HG03060 (cell line): ENCODE measurements at regions not wholly inside any gene's neighbourhood (a gene's known extent, or its start where the extent isn't known, plus 50 kb on each side); places are given as distances from the start of the nearest gene placed in this dataset.
"Not testable (repeated sequence)": the region's sequence is repeated elsewhere in the genome, so short reads cannot be mapped to it uniquely, and the experiment has no call there.

ENCODE experiments used
- ATAC-seq: cut with Tn5 transposase; IDR thresholded peaks from one replicate; pipeline ENCODE4 v1.9.1; 2021; ENCODE audit warnings: low read depth, moderate number of reproducible peaks; ENCODE audit not compliant: unreplicated experiment

DNA sequence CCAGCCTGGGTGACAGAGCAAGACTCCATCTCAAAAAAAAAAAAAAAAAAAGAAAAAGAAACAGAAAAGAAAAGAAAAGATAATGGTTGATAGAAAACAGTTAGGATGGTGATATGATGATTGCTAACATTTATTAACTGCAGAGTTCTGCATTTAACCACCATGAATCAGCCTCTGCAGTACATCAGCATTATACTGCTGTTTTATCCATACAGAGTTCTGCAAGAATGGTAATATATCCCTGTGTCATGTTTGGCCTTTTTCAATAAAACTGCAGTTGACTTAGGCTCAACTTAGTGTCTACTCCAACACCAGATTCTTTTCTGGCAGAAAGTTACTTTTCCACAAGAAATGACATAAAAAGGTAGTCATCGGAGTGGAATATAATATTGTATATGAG is 62.6 kb downstream of the DUSP6 start:
- ATAC-seq = no peak

DNA sequence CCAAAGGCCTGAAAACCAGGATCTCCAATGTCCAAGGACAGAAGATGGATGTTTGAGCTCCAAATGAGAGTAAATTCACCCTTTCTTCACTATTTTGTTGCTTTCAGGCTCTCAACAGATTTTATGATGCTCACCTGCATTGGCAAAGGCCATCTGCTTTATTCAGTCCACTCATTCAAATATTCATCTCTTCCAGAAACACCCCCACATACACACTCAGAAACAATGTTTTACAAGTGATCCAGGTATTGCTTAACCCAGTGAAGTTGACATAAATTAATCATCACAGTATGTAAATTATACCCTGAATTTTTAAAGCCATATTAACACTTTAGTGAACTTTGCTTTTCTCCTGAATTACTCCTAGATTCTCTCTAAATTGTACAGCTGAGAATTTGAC is 63.3 kb downstream of the DUSP6 start:
- no peak for ATAC-seq

DNA sequence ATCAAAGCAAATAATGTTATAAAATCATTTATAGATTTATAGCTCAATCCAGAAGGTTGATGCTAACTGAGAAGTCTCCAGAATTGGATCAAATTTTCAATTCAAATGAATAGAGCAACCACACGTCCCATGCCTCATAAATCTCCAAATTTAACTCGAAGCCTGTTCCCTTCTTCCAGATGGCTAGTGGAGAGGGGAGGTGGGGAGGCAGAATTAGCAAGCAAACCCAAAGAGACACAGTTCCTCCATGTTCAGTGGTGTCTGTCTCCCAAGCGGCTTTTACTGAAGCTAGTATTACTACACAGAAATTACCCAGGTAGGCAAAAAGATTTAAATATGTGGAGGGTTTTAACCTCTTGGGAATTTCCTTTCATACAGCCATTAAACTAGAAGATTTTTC is 65.8 kb downstream of the DUSP6 start:
- no peak for ATAC-seq

DNA sequence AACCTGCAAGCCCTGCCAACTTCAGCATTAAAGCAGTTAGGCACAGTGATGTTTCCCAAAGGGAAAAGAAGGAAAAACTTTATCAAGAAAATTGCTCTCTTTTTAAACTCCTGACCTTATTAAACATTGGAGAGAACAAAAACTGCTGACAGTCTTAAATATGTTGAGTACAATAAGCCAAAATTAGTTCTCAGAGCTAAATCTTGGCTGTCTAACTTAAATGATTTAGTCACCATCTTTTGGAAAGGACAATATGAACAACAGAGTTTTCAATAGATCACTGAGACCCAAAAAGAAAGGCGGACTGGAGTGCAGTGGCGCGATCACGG is 70.8 kb downstream of the DUSP6 start:
- ATAC-seq = no peak

DNA sequence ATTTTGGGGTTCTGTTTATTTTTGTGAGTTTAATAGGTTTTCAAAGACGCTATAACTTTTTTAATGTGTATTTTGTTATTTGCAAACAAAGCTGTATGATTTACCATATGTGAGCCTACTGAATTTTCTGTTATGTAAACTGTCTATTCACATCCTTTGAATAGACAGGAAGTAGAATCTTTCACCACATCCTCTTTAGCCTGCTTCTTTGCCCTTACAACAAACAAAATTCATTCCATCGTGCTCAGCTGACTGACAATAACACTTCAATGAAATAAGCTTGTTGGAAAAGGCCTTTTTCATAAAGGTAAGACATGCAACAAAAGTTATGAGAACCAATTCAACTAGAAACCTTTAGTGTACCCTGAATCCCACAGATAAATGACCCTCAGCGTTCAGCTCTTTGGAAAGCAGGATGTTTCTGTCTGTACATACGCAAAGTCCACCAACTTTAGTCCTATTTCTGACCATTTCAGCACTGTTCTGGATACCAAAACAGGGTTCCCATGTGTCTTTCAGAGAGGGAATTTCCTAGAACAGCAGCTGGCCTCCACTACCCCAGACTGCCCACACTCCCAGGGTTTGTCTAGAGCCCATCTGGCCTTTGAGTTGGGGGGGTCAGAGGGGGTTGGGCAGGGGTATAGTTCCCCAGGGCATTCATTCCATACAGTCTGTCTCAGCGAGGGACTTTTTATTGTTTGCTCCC is 71.3 kb downstream of the DUSP6 start:
- no peak for ATAC-seq

DNA sequence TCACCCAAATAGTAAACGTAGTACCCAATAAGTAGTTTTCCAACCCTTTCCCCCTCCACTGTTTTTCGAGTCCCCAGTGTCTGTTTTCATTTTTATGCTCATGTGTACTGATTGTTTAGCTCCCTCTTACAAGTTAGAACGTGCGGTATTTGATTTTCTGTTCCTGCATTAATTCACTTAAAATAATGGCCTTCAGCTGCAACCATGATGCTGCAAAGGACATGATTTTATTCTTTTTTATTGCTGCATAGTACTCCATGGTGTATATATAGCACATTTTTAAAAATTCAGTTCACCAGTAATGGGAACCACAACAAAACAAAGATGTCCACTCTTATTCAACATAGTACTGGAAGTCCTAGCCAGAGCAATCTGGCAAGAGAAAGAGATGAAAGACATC is 72.8 kb downstream of the DUSP6 start:
- ATAC-seq = no peak

DNA sequence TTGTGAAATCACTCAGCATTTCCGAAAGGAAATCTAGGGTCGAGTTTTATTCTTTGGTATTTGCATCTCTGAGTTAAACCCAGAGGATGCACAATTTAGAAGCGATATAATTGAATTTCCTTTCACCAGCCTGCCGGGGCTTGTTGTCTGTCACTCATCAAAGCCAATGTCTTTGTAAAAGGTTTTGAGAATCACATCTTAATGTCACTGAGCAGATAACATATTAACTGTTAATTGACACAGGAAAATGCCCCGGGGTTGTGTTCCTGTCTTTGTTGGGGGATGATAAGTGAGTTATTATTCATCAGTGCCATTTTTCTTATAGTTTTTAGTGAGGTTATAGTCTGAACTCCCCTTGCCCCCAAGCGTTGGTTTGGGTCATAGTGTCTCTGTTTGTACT is 73.4 kb downstream of the DUSP6 start:
- ATAC-seq = no peak

DNA sequence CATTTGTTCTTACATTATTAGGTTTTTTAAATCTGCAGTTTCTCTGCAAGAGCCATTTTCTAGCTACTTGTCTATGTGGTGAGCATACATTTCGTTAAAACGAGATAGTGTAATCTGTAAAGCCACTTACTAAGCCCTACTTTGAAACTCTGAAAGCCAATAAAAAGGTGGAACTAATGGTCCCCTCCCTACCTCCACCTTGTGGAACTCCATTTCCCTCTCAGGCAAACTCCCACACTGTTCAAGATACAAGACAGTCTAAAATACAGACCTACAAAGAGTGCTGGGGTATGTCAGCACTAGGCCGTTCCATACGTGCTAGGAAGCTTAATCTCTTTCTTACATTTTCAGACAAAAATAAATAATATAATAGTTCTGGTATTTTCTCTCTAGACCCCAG is 74.1 kb downstream of the DUSP6 start:
- ATAC-seq = no peak

DNA sequence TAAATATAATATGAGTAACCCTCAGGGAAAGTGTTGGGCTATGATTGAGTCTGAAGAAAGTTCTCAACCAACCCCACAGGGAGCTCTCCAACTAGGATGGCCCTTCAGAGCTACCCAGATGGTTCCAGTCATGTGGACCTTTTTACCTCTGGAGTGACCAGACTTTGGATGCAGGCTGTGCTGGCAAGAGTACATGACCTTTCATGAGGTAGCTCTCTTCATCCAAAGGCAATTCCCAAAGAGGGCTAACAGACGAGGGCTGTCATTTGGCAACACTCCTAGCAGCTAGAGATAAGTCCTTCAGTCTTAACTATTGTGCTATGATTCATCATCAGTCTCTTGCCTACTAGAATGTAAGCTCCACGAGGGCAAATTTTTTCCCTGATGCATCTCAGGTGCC is 75.4 kb downstream of the DUSP6 start:
- ATAC-seq = no peak

DNA sequence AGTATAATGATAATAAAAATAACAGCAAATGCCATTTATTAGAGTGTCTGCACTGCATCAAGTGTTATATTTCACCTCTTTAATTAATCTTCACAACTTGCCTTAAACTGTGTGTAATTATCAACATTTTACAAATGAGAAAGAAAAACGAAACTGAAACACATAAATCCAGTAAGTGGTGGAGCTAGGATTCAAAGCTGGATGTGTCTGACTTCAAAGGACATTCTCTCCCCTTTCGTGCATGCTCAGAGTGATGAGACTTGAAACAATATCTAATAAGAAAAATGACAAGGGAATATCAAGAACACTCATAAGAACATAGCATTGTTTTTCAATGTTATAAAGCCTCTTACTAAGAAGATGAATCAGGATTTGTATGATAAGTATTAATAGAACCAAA is 78.8 kb downstream of the DUSP6 start:
- no peak for ATAC-seq

DNA sequence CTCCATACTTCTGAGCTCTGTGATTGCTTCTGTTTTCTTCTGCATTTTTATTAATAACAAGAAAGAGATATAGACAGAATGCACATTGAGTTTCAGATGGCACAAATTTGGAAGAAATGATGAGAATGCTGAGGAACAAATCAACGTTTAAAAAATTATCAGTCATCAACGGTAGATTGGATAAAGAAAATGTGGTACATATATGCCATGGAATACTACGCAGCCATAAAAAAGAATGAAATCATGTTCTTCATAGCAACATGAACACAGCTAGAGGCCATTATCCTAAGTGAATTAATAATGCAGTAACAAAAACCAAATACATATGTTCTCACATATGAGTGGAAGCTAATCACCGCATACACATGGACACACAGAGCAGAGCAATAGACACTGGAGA is 81.8 kb downstream of the DUSP6 start:
- ATAC-seq = no peak

DNA sequence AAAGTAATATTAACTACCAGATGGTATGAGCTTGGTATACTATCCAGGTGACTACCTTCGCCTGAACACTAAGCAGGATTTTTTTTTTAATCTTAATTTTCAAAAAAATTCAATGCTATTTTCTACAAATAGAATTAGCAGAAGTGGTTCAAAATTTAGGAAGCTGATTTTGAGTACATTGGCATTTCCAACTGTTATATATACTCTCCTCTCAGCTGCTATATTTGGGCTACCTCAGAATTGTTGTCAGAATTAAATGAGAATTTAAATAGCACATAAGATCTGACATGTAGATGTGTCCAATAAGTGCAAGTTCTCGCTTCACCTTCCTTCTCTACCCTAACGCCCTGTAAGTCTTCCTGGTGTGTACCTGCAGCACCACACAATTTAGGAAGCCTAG is 83.1 kb downstream of the DUSP6 start:
- ATAC-seq = no peak

DNA sequence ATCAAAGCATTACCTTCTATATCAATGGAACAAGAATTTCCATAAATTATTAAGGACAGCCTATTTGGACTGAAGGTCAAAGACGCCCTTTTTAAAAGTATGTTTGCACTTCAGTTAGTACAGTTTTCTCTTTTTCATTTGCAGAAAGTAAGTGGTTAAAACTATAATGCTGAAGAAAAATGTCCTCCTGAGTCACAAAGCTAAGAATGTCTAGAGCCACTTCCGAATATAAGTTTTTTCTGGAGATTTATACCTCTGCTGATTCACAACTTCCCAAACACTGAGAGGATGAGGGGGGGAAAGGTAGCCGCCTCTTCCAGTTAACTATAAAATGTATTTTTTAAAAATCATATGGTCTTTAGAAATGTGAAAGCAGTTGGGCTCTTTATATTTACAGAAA is 84.9 kb downstream of the DUSP6 start:
- no peak for ATAC-seq

DNA sequence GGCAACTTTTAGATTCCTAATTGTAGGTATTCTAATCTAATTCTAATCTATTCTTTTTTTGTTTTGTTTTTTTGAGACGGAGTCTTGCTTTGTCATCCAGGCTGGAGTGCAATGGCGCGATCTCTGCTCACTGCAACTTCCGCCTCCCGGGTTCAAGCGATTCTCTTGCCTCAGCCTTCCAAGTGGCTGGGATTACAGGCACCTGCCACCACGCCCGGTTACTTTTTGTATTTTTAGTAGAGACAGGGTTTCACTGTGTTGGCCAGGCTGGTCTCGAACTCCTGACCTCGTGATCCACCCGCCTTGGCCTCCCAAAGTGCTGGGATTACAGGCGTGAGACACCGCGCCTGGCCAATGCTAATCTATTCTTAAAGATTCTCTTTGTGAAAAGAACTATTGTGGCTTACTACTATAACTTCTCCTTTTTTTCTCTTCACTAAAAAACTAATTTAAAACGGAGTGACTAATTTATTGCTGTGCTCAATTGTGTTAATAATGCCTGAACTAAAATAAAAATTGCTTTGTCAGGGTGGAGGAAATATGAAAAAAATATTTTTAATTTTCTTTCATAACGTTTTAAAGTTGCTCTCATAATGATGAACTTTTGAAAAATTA is 85.6 kb downstream of the DUSP6 start:
- not testable (repeated sequence) for ATAC-seq

DNA sequence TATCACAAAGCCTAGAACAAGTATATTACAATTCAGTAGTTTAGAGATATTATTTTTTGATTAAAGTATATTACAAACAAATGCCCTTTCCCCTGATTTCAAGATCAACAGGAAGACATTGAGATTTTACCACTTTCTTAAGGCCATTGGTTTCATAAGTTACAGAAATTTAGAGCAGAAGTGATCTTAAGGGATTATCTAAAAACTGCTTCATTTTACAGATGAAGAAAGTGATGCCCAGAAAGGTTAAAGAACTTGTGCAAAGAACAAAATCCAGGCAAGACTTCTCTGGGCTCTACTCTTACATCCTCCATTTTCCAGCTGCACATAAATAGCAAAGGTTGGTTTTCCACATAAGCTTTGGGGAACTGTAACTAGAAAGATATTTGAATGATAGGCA is 87.5 kb downstream of the DUSP6 start:
- ATAC-seq = no peak

DNA sequence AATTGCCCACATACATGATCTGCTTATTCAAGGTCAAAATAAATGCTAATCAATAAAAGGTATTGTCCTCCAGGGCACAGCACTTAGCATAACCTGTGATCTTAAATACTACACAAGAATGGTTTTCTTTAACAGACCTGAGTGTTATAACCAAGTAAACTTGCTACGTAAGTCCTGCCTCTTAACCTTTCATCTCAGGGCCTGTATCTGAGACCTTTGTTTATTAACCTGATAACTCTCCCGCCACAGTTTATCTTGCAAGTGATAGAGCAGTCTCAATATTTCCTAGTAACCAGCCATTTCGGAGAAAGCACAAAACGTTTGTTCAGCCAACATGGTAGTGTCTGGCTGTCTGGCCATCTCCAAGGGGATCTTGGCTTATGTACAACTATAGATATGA is 88.4 kb downstream of the DUSP6 start:
- ATAC-seq = no peak

DNA sequence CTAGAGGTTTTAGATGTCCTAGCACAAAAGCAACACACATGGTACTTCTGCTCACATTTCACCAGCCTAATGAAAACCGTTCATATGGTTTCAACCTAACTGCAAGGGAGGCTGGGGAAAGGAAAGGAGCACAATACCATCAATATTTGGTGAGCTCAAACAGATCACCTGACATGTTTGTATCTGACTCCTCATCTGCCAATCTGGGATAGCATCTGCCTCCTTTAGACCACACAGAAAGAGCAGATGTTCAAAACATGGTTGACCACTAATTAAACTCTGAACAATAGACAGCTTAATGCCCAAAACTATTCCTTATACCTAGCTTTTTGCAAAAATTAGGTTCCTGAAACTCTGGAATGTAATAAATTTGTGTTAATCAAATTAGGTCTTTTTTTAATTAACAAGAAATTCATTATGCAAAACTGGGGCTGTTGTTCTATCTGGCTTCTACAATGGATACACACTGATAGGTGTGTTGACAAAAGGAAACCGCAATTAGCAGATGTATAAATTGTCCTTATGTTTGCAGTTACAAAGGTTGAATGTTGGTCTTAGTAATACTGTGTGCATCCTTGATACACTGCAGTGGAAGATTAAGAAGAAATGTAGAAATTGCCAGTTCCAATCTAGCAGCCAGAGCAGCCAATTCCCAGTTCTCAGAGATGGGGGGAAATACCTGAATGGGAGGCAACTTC is 89.3 kb downstream of the DUSP6 start:
- ATAC-seq = no peak

DNA sequence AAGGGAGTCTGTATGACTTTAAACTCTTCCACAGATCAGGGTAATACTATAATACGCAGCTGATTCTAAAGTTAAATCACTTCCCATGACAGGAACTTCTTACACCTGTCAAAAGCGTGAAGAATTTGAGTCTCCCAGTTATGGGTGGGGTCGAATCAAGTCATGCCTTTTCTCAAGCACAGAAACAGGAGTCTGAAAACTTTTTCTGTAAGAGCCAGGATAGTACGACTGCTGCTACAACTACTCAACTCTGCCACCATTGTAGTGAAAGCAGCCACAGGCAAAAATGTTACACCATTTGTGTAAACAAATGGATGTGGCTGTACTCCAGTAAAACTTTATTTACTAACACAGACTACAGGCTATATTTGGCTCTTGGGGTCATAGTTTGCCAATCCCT is 90.3 kb downstream of the DUSP6 start:
- ATAC-seq = no peak

DNA sequence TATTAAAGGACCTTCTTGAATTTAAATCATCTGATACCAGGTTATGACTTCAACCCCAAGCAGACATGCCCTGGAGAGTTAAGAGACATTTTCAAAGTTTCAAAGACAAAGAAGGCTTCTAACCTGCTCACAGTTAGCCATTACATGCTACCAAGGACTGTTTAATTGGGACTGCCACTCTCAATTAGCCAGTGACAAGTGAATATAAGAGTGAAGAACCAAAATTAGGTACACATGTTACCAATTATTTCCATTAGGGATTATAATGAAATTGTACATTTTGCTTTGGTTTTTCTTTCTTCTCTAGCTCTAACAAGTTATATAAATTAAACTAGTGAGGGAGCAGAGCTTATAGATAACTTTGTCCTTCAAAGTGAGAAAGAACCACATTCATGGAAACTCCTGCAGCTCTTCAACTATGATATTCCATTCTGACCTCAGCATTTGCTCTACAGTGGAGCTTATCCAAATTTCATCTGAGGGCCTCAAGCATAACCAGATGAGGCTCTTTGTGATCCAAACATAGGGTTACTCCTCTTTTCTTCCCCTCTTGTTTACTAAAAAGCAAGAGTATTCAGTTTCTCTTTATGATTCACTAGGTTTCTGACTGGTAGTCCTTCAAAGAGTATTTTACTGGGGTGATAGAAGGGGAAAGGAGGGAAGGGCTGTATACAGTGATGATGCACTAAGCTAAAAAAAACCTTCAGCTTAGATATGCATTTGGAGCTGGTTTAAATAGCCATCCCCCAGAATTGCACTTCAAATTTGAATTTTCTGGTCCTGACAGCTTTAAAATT is 91.3 kb downstream of the DUSP6 start:
- ATAC-seq = no peak

DNA sequence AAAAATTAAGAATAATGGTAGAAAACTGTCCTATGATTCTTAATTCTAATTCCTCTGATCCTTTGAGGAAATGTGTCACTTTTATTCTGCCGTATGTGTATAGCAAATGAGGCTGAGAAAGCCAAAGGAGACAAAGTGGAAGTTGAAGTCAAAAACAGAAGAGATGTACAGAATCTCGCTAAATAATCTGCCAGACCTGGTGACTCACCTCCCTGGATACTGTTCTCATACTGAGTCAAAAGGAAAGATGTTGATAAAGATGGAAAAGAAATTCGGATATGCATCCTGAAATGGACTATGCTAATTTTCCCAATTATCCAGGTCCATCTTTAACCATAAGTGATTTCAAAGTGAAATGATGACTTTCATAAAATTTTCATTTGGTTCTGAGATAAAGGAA is 92.5 kb downstream of the DUSP6 start:
- ATAC-seq = no peak

DNA sequence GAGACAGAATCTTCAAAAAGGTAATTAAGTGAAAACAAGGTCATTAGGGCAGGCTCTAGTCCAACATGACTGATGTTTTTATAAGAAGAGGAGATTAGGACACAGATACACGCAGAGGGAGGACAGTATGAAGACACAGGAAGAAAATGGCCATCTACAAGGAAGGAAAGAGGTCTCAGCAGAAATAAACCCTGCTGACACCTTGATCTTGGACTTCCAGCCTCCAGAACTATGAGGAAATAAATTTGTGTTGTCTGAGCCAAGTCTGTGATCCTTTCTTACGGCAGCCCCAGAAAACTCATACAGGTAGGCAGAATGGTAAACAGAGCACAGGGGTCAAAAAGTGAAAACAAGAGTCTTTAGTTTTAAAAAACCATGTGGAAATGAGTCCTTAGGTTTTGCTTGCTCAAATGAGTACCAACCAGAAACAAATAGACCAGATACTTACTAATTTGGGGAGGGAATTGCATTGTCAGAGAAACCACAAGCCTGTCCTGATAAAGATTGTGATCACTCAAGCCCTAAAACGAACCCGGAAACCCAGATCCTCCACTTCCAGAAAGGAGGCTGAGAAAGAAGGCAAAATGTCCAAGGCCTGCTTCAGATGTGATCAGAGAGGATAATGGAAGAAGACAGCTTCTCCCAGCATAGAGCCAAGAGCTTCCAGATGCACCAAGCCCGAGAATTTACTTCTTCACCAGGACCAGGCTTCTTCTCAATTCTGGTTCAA is 93.9 kb downstream of the DUSP6 start:
- no peak for ATAC-seq
